ENCODE measurements at regions not wholly inside any gene's neighbourhood (a gene's known extent, or its start where the extent isn't known, plus 50 kb on each side); places are given as distances from the start of the nearest gene placed in this dataset.

GRCh38 chr10:54854843-54855242, 53.8 kb upstream of the PCDH15 start:
- TF ChIP-seq, protein P1, sequence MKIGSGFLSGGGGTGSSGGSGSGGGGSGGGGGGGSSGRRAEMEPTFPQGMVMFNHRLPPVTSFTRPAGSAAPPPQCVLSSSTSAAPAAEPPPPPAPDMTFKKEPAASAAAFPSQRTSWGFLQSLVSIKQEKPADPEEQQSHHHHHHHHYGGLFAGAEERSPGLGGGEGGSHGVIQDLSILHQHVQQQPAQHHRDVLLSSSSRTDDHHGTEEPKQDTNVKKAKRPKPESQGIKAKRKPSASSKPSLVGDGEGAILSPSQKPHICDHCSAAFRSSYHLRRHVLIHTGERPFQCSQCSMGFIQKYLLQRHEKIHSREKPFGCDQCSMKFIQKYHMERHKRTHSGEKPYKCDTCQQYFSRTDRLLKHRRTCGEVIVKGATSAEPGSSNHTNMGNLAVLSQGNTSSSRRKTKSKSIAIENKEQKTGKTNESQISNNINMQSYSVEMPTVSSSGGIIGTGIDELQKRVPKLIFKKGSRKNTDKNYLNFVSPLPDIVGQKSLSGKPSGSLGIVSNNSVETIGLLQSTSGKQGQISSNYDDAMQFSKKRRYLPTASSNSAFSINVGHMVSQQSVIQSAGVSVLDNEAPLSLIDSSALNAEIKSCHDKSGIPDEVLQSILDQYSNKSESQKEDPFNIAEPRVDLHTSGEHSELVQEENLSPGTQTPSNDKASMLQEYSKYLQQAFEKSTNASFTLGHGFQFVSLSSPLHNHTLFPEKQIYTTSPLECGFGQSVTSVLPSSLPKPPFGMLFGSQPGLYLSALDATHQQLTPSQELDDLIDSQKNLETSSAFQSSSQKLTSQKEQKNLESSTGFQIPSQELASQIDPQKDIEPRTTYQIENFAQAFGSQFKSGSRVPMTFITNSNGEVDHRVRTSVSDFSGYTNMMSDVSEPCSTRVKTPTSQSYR (CRISPR knock-in tag; IDR thresholded peaks at IDR 0.05), result no peak
- TF ChIP-seq, protein P2, sequence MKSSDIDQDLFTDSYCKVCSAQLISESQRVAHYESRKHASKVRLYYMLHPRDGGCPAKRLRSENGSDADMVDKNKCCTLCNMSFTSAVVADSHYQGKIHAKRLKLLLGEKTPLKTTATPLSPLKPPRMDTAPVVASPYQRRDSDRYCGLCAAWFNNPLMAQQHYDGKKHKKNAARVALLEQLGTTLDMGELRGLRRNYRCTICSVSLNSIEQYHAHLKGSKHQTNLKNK (CRISPR knock-in tag; IDR thresholded peaks at IDR 0.05), result no peak
- no peak for TF ChIP-seq MYBL2 (CRISPR knock-in tag; IDR thresholded peaks at IDR 0.05)
- CTCF ChIA-PET, result no interaction called here
- Mint-ChIP-seq H3K36me3 (no peaks in the 10 kb centered on the region), H3K4me1 (no peaks in the 10 kb centered on the region), H3K9me3 (peaks cover 6% of the 10 kb centered on the region), H3K4me3 (no peak overlapping the region), H3K27me3 (ENCODE audit: low read depth) (no peaks in the 10 kb centered on the region), H3K27ac (no peak overlapping the region)
- ATAC-seq (no peak), DNase-seq (ENCODE audit: low spot score) (no peak)
- POLR2A ChIA-PET, result no interaction called here

- POLR2A ChIA-PET, result no interaction called here
- Mint-ChIP-seq H3K9me3 (peaks cover 5% of the 10 kb centered on the region), H3K4me3 (no peak overlapping the region), H3K27ac (no peak overlapping the region), H3K27me3 (ENCODE audit: low read depth) (no peaks in the 10 kb centered on the region), H3K36me3 (no peaks in the 10 kb centered on the region), H3K4me1 (no peaks in the 10 kb centered on the region)
- DNase-seq (ENCODE audit: low spot score) (no peak), ATAC-seq (no peak; the same call in 1 of the 2 replicates)
- CTCF ChIA-PET, result no interaction called here
- TF ChIP-seq FOXP1 (CRISPR knock-in tag; IDR thresholded peaks at IDR 0.05; ENCODE audit: borderline replicate concordance), result no peak
- TF ChIP-seq, protein P3, sequence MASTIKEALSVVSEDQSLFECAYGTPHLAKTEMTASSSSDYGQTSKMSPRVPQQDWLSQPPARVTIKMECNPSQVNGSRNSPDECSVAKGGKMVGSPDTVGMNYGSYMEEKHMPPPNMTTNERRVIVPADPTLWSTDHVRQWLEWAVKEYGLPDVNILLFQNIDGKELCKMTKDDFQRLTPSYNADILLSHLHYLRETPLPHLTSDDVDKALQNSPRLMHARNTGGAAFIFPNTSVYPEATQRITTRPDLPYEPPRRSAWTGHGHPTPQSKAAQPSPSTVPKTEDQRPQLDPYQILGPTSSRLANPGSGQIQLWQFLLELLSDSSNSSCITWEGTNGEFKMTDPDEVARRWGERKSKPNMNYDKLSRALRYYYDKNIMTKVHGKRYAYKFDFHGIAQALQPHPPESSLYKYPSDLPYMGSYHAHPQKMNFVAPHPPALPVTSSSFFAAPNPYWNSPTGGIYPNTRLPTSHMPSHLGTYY (CRISPR knock-in tag; IDR thresholded peaks at IDR 0.05), result no peak
- TF ChIP-seq ZNF219 (CRISPR knock-in tag; IDR thresholded peaks at IDR 0.05; ENCODE audit: borderline replicate concordance), result no peak
- TF ChIP-seq, protein P1 (CRISPR knock-in tag; IDR thresholded peaks at IDR 0.05), result no peak
- TF ChIP-seq ZNF138 (CRISPR knock-in tag; conservative IDR thresholded peaks at IDR 0.05), result no peak
- TF ChIP-seq ELF4 (CRISPR knock-in tag; IDR thresholded peaks at IDR 0.05; ENCODE audit: low read depth), result no peak
- TF ChIP-seq NFATC4 (CRISPR knock-in tag; IDR thresholded peaks at IDR 0.05), result no peak
- TF ChIP-seq, protein P4, sequence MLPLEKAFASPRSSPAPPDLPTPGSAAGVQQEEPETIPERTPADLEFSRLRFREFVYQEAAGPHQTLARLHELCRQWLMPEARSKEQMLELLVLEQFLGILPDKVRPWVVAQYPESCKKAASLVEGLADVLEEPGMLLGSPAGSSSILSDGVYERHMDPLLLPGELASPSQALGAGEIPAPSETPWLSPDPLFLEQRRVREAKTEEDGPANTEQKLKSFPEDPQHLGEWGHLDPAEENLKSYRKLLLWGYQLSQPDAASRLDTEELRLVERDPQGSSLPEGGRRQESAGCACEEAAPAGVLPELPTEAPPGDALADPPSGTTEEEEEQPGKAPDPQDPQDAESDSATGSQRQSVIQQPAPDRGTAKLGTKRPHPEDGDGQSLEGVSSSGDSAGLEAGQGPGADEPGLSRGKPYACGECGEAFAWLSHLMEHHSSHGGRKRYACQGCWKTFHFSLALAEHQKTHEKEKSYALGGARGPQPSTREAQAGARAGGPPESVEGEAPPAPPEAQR (CRISPR knock-in tag; IDR thresholded peaks at IDR 0.05), result no peak
- no peak for TF ChIP-seq RELA (CRISPR knock-in tag; IDR thresholded peaks at IDR 0.05; ENCODE audit: borderline replicate concordance)
- TF ChIP-seq SP1 (CRISPR knock-in tag; conservative IDR thresholded peaks at IDR 0.05), result no peak
- TF ChIP-seq NR1H2 (CRISPR knock-in tag; IDR thresholded peaks at IDR 0.05), result no peak
- TF ChIP-seq GABPB1 (CRISPR knock-in tag; IDR thresholded peaks at IDR 0.05), result no peak
- TF ChIP-seq ATF6 (CRISPR knock-in tag; IDR thresholded peaks at IDR 0.05), result no peak
- no peak for TF ChIP-seq ZNF416 (CRISPR knock-in tag; IDR thresholded peaks at IDR 0.05)
- TF ChIP-seq MLX (CRISPR knock-in tag; IDR thresholded peaks at IDR 0.05), result no peak
- TF ChIP-seq TEAD4 (CRISPR knock-in tag; IDR thresholded peaks at IDR 0.05), result no peak
- TF ChIP-seq ZBTB21 (CRISPR knock-in tag; IDR thresholded peaks at IDR 0.05; ENCODE audit: borderline replicate concordance), result no peak
- no peak for TF ChIP-seq IRF2 (CRISPR knock-in tag; IDR thresholded peaks at IDR 0.05; ENCODE audit: borderline replicate concordance, low read depth)
- no peak for TF ChIP-seq ATF1 (CRISPR knock-in tag; IDR thresholded peaks at IDR 0.05)
- no peak for TF ChIP-seq CDX4 (CRISPR knock-in tag; IDR thresholded peaks at IDR 0.05; ENCODE audit: borderline replicate concordance)
Observed at GRCh38 chr10:54854389-54854788, 53.4 kb upstream of the PCDH15 start.

Data from WTC11 (cell line).